Testis (tissue), 2 donors: ENCODE measurements at regions not wholly inside any gene's neighbourhood (a gene's known extent, or its start where the extent isn't known, plus 50 kb on each side); places are given as distances from the start of the nearest gene placed in this dataset.

Experiments used
- CTCF ChIP-seq, 3 experiments: fragments of 450-650 bp in 2 of 3; fragments of 200-600 bp in 1 of 3; sonication (generic) in 1 of 3; IDR thresholded peaks; one replicate each; pipeline ENCODE4 v1.5.1; 2016 to 2019; ENCODE audit warnings: antibody characterized with exemption in 3 of 3, mild to moderate bottlenecking in 2 of 3, moderate library complexity in 1 of 3
- POLR2A ChIP-seq: fragments of 450-650 bp; IDR thresholded peaks from one replicate; pipeline ENCODE4 v1.6.1; 2017; ENCODE audit warnings: antibody characterized with exemption, mild to moderate bottlenecking, moderate library complexity

- no peak for TF ChIP-seq CTCF (IDR thresholded peaks at IDR 0.05)
- no peak for TF ChIP-seq POLR2A
Measured at GRCh38 chr13:46495066-46495465, 57.9 kb upstream of the LRCH1 start.
